ENCODE measurements at regions not wholly inside any gene's neighbourhood (a gene's known extent, or its start where the extent isn't known, plus 50 kb on each side); places are given as distances from the start of the nearest gene placed in this dataset.

DNA sequence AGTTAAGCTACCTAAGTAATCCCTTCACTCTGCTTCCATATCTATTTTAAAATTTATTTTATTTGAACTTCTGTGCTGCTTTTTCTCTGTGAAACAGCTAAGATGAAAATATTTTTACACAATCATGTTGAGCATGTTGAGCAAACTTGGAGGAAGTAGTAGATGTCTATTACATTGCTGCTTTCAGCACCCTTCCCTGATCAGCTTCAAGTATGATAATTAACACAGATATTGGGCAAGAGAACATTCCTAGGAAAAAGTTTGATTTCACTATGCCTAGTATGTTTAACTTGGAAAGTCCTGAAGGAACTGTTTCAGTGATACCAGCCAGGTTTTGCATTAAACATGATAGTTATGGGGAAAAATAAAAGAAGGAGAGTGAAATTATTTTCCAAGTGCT, 283.6 kb downstream of the ELAVL2 start:
- no peak for DNase-seq (ENCODE audit: low spot score)

DNA sequence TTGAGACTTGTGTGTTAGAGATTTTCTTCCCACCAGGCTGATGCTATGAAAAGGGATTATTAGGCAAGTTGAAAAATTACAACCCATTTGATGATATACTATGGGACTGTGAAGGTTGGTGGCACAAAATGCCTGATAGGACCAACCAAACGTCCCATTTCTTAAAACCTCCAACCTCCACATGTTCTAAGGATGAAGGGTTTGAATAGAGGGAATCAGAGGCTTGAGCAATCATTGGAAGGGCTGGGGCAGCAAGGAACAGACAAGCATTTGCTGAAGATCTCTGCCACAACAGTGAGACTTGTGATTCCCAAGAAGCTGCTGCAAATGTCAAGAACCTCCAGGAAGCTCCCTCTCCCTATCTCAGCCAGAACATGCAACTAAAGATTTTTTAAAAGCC, 283.1 kb downstream of the ELAVL2 start:
- no peak for DNase-seq (ENCODE audit: low spot score)

DNA sequence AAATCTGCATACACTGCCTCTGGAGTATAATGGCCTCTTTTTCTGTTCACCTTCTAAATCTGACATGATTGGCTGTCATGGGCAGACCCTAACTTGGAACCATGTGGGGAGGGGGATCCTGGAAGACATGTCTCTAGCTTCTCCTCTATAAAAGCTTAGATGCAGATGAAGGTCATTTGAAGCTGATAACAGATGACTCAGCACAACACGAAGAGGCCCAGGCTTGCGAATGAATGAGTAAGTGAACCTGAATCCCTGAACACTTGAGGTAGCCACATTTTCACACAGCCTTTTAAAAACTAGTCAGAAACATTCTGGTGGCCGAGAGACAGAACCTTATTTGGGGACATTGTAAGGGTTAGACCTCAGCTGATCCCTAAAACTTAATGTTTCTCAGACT, 282.6 kb downstream of the ELAVL2 start:
- no peak for DNase-seq (ENCODE audit: low spot score)

DNA sequence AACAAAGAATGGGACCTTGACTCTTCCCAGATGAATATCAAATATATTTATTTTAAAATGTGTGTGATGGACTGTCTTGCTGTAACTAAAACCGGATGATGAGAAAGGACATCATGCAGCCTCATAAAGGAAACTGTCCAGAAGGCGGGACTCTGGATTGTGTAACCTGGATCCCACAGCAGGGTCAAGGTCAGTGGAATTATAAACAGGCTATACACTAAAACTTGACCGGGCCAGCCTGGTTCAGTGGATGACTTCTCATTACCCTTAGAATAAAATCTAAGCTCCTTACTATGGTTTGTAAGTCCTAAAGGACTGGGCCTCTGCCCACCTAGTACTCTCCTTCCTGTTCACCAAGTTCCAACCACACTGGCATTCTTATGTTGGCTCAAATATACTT, 280.3 kb downstream of the ELAVL2 start:
- DNase-seq (ENCODE audit: low spot score), result no peak

DNA sequence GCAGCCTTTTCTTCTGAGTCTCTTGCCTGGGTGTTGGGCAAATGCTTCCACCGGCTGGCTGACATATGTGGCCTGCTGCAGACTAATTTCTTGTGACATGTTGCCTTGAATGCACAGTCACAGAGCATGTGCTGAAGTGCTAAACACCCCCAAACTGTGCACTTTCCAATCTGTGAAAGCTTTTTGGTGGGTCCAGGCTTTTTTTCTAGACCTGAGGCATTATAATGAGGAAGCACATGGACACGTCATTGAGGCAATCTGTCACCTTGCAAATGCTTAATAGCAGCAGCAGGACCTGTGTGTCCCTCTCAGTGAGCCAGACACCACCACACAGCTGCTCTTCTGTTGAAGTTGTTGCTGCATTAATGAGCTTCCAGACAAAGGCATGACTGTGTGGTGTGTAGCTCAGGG, 274.7 kb downstream of the ELAVL2 start:
- DNase-seq (ENCODE audit: low spot score), result no peak

DNA sequence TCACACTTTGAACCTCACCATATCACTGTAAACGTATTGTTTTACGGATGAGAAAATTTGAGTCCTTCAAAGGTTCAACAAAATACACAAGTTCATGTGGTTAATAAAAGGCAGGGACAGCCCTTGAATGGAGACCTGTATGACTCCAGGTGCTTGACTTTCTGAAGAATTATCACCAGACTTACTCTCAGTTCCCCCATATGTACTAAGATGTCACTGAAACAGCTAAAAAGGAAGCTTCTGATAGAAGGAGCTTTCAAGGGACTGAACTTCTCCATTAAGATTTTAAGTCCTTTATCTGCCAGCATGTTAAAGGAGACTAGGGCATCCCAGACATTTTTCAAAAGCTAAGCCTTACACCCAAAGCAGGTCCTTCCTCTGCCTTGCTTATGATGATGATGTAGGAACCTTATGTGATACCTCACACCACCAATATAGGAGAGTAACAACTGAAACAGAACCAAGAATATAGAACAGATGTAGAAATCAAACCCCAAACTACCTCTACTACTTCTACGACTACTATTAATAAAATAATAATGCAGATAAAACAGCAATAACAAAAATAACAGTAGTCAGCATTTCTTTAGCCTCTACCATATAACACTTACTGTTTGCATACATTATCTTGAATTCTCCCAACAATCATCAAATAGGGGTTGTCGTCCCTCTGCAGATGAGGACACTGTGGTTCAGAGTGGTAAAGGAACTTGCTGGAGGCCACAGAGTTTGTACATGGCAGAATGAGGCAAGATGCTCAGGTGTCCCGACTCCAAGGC, 273.9 kb downstream of the ELAVL2 start:
- DNase-seq (ENCODE audit: low spot score), result no peak

DNA sequence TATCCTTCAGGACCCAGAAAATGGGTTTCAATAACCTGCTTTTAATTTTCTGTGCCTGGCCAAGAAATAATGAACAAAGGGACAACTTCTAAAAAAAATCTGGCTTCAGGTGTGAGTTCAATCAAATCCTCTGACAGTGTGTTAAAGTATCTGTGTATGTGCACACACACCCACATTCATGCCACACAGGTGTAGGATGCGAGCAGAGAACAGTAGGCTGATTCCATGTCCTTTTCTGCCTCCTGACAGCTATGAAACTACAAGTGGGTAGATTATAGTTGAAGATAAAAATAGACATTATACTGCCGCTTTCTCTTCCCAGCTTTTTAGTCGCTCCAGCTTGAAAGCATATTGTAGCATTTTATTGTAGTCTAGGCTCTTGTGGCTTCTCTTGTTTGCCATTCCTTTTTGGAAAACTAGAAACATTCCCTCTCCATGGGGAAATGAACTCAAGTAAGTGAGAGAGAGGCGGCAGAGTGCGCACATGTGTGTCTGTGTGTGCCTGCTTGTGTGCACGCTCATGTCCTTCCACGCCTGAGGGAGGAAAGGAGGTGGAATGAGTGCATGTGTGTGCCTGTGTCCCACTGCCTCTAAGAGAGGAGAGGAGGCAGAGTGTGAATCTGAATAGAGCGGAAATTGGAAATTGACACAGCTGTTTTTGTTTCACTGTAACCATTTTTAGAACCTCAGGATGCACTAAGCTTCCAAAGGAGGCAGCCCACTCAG, 273.0 kb downstream of the ELAVL2 start:
- no peak for DNase-seq (ENCODE audit: low spot score)

DNA sequence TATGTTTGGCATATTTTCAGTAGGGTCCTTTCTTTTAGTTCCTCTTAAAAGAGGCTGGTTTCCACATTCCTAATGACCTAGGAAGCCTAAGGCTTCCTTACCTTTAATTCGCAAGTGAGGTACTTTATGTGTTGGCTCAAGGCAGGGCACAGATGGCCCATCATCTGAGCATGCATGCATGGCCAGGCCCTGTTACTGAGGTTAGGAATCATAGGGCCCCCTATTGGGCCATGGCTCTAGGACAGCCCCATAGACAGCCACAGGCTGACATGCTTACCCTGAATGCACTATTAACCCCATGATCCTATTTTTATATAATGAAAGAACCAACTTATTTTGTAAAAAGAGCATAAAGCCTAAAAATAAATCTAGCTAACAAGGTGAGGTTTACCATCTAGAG, 271.4 kb downstream of the ELAVL2 start:
- no peak for DNase-seq (ENCODE audit: low spot score)

DNA sequence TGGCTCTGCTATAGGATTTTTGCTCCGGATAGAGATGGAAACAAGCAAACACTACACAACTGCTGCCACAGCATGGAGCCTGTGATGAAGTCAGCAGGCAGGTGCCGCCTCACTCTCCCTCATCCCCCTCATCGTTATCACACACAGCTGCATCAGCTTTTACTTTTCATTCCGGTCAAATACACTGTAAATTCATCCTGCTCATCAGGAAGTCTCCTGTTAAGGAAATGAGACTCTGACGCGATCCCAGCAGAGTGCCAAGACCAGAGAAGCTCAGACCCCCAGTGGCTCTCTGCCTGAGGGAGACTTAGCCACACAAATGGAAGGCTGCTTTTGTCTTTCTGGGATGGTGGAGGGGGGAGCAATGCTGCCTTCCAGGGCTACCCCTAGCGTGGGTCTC, 270.2 kb downstream of the ELAVL2 start:
- no peak for DNase-seq (ENCODE audit: low spot score)

DNA sequence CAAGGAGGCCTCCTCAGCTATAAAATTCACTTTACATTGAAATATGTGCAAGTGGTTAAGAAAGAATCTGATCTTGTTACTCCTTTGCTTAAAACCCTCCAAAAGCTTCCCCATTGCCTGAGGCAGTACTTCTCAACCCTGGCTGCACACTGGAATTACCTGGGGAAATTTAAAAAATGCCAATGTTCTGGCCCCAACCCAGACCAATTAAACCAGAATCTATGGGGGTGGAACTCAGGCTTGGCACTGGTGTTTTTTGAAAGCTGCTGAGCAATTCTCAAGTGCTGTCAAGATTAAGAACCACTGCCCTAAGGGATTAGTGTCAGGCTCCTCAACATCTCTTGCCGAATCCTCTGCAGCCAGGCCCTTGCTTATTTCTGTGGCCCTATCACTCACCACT, 269.6 kb downstream of the ELAVL2 start:
- no peak for DNase-seq (ENCODE audit: low spot score)

DNA sequence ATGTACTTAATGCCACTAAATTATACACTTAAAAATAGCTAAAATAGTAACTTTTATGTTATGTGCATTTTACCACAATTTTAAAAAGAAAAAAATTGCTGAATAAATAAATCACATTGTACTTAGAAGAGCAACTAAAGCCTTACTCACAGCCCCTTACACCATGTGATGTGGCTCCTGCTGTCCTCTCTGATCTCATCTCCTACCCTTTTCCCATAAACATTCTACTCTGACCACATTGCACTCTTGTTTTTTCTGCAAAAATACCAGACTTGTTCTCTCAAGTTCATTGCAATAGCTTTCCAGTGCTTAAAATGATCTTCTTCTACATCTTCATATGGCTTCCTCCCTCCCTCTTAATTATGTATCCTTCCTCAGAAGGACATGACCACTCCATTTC, 268.4 kb downstream of the ELAVL2 start:
- DNase-seq (ENCODE audit: low spot score), result no peak

DNA sequence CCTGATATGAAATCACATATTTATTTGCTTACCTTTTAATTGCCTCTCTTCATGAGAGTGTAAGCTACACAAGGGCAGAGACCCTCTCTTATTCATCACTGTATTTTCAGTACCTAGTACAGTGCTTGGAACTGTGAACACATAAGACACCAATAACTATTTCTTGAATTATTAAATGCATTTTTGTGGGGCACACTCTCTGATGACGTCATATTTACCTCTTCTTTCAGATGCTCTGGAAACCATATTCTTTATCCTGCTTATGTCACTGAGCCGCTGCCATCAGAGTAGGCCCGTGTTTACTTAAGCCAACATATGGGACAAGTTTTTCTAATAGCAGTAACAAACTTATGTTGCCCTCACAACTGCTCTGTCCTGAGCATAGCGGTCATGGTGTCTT, 266.5 kb downstream of the ELAVL2 start:
- no peak for DNase-seq (ENCODE audit: low spot score)

DNA sequence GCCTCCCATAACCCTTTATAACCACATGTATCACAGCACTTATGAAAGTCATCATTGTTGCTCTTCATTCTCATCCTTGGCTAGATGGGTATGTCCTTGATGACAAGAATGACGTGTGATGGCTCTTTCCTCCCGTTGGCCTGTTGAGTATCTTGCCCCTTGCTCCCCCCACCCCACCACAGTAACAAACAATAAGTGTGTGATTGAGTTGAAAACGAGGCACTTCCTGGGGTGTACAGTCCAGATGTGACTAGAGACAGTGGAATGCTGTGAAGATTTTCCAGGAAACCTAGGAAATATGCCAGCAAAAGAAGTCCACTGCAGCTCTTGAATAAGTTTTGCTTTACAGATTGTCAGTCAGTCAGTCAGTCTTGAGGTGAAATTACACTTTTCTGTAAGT, 262.5 kb downstream of the ELAVL2 start:
- no peak for DNase-seq (ENCODE audit: low spot score)

DNA sequence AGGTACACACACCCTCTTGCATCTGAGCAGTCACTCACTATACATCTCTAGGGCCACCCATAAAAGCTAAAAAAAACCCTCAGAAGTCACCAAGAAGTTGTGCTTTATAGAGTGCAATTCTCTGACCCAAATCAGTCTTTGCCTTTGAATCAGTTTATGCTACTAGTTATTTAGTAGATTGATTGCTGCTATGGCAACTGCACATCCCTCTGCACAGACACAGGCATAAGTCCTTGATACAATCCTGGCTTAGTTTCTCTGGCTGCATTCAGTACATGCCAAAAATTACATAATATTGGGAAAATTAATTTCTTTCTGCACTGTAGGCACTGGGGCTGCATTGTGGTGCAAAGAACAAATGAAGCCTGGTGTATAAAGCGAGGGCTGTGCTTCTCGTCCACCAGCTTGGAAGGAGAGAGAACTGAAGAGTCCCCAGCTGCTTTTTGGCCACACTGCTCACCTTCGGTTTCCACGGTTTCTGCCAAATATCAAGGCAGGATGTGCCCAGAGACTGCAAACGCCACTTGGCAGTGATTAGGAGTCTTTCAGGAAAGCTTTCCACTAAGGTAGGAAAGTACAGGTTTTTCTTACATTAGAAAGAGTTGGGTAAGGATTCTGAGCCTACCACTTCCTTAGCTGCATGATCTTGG, 258.4 kb downstream of the ELAVL2 start:
- no peak for DNase-seq (ENCODE audit: low spot score)

DNA sequence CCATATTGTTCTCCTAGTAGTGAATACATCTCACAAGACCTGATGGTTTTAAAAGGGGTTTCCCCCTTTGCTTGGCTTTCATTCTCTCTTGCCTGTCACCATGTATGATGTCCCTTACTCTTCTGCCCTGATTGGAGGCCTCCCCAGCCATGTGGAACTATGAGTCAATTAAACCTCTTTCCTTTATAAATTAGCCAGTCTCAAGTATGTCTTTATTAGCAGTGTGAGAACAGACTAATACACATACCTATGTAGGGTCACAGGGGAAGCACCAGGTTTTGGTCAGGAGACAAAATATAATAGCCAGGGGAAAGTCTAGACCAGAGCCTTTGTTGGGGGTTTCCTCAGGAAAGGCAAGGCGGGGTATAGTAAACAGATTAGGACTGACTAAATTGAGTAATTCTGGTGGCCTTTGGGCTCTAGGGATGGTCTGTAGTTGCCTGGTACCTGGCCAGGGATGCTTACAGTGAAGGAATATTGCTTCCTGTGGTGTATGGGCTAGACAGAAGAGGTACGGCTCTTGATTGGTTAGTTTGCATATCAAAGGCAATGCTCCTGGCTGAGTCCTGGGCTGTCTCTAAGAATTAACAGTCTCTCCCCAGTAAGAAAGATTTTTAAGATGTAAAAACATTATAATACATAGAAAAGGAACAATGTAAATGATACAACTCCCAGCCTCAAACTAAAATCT, 254.5 kb downstream of the ELAVL2 start:
- no peak for DNase-seq (ENCODE audit: low spot score)

DNA sequence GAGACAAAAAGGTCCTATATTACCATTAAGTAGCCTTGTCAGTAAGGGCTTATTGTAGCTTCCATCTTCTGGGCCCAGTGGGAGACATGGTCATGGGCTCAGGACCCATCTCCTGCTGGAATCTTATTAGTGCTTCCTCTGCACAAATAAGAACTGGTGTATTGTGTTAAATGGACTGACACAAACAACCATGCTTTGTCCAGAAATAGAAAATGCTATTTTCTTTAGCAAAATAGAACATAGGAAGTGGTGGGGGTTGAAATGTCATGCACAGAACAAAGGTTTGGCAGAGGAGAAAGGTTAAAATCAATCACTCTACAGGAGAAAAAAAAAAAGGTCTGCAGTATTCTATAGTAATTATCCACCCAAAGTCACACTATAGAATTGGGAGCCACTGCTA, 252.2 kb downstream of the ELAVL2 start:
- DNase-seq (ENCODE audit: low spot score), result no peak

DNA sequence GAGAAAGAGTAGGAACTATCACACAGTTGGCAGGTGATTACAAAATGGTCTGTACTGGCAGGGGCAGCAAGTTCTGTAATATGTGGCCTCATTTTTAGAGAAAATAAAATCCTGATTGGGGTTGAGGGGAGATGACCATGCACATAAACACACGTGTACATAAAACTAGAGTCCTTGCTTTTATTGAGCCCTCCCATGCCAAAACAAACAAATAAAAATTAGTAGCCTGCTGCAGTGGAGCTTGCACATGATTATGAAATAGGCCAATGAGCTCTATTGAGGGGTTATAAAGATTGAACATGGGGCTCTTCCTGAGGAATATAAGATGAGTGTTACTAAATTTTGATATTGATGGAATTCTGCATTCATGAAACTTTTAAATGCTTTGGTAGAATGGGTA, 248.4 kb downstream of the ELAVL2 start:
- DNase-seq (ENCODE audit: low spot score), result no peak

DNA sequence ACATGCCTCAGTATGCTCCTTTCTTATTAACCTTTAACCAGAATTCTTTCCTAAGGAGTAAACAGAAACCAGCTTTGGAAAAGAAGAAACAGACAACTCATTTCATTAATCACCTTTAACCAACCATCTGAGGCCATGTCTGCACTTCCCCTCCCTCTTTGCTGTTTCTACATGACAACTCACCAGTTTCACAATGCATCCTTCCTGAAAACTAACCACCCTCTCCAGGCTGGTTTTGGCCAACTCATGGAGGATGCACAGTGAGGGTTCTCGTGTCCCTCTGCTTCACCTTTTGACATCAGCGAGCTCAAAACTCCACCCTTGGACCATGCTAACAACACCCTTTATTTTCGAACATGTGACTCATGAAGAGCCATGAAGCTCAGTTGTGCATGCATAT, 244.1 kb downstream of the ELAVL2 start:
- DNase-seq (ENCODE audit: low spot score), result no peak

DNA sequence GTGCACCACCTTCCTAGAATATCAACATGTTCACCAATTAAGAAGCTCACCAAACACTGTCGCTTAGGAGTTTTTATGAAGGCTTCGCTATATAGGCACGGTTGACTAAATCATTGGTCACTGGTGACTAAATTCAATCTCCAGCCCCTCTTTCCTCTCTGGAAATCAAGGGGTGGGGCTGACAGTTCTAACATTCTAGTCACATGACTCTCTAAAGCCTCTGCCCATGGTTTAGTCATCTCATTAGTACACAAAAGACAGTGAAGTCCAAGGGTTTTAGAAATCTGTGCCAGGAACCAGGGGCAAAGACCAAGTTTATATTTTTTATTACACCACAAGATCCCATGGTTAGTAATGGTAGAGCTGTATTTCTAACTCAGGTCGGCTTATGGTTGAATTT, 243.2 kb downstream of the ELAVL2 start:
- no peak for DNase-seq (ENCODE audit: low spot score)

DNA sequence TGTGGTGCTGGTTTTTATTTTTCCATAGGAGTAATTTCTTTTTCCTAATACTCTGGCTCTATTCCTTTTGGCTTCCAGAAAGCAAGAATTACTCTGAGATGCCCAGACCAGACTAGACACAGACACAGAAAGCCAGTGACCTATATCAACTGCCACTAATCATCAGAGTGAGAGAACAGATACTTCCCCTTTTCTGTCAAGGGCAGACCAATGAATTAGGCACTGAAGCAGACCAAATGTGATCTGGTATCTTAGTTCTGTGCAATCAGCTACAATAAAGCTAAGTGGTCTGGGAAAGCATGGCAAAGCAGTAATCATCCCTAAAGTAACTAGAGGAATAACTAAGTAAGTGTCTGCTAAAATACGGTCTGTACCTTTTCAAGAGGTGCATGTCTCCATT, 239.1 kb downstream of the ELAVL2 start:
- DNase-seq (ENCODE audit: low spot score), result no peak

DNA sequence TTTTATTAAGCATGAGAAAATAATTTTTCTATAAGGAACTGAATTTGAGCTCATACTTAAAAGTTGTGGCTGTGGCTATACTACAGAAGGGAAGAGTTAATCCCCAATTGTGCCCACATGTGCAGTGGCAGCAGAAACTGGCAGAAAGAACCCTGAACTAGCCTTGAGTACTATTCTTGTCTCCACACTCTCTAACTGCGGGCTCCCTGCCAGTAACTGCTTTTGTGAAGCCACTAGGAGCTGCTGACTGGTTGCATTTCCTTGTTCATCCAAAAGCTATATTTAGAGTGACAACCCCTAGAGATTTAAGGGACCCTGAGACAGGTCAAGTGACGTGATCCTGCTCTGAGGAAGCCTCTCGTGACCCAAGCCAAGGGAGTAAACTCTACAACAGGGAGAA, 238.6 kb downstream of the ELAVL2 start:
- no peak for DNase-seq (ENCODE audit: low spot score)

DNA sequence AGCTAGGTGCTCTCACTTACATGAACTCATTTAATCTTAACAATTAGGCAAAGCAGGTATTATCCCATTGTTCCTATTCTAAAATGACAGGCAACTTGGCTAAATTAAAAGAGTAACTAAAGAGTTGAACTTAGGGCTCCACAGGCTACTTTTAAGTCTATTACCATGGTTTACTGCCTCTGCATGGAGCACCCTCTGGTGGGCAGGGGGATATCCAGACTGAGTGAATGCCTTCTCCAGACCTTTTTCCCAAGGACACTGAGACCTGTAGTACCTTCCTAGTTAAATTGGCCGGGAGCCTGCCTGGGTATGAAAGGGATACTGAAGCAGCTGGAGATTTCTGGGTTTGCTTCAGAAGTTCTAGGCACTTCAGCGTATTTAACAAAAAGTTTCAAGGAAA, 238.1 kb downstream of the ELAVL2 start:
- DNase-seq (ENCODE audit: low spot score), result no peak

Measured in HuH-7 (cell line).